Fibroblast of the conjunctiva (primary cell): ENCODE measurements at regions not wholly inside any gene's neighbourhood (a gene's known extent, or its start where the extent isn't known, plus 50 kb on each side); places are given as distances from the start of the nearest gene placed in this dataset.

Source experiments
- DNase-seq: peaks from one replicate; pipeline ENCODE4 v3.0.0-alpha.2; 2010; ENCODE audit warnings: low read depth

DNA sequence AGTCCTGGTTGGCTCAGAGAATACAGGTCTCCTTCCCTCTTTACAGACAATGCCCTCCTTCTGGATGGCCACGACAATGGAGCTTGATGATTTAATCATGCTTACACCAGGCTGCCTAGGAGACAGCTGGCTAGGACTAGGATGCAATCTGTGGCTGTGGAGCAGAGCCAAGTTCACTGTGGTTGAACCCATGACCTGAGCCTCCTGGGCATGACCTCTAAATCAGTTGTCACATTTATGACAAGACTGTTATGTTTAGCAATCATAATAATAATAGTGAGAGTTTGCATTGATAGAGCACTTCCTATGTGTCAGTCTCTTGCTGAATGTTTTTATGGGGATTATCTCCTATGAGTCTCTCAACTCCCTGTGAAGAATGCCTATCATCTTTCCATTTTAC, 244.1 kb downstream of the ICOS start:
- DNase-seq: no peak

DNA sequence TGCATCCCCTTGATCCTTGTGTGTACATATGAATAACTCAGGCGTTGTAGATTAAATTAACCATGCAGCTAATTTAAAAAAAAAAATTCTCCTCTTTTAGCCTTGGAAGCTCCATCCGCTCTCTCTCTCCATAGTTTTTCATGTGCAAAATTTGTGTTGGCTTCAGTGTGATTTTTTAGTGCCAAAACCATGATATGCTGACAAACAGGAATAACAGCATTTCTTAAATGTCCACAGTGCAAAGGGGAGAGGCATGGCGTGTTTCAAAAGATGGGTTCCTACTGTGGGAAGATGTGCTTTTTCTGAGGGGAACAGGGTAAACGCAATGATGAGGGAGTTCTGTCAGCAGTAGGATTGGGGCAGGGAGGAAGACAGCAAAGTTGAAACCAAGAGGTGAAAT, 247.0 kb downstream of the ICOS start:
- DNase-seq: no peak

DNA sequence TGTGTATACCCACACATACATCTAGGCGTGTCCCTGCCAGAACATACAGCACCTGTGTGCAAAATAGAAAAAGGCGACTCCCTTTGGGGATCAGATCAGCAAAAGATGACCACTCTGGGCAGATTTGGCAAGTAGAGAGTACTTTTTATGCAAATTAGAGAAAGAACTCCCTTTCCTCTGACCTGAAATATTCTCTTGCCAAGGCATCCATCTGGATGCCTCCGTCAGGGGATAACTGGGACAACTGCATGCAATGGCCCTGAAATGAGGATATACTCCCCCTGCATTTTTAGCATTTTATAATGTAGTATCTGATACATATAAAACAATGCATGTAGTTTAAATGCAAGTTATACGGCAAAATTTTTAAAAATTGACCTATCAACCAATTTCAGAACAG, 247.7 kb downstream of the ICOS start:
- no peak for DNase-seq

DNA sequence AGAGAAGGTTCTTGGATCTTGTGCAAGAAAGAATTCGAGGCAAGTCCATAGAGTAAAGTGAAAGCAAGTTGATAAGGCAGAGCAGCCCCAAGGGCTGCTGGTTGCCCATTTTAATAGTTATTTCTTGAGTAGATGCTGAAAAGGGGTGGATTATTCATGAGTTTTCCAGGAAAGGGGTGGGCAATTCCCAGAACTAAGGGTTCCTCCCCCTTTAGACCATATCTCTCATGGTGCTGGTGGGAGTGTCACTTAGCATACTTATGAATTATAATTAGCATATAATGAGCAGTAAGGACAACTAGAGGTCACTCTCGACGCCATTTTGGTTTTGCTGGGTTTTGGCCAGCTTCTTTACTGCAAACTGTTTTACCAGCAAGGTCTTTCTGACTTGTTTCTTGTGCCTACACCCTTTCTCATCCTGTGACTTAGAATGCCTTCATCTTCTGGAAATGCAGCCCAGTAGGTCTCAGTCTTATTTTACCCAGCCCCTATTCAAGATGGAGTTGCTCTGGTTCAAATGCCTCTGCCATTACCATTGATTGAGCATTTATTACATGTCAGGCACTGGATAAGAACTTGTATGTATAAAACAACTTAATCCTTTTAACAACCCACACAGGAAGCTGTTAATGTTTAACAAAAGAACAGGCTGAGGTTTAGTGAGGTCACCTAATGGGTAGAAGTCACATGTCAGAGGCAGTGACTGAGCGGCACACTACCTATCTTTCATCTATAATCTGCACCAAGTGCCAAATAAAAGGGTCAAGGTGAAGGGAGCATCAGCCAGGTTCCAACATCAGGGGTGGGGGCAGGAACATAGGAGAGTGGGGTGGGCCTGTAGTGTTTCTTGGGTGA, 250.9 kb downstream of the ICOS start:
- no peak for DNase-seq

DNA sequence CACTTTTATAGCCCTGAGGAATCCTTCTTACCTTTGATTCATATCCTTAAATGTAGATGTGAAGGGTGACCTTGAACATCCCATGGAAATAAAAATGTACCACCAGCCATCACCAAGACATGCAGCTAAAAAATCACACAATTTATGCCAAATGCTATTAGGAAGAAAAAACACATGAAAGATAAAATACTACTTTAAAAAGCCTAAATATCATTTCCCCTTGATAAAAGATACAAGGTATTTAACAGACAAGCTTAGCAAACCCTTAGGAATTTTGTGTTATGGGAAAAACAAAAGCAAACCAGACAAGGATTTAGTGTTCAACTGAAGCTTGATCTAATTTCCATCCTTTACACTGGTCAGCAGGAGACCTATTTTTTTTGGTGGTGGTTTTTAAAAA, 255.0 kb downstream of the ICOS start:
- no peak for DNase-seq

DNA sequence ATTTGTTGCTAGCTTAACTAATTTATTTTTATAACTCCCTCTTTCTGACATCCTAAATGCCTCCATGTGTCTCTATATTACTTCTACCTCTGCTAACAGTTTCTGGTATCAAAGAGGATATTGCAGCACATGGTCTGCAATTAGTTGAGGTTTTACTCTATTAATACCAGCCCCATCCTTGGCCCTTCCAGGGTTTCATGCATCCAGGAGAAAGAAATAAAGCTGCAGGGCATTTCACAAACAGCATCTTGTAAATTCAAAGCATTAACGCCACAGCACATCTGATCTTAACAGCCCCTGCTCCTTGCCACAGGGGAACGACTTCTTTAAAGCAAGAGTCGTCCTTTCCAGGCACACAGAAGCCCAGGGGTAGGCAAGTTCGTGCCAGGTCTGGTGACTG, 258.9 kb downstream of the ICOS start:
- DNase-seq: no peak

DNA sequence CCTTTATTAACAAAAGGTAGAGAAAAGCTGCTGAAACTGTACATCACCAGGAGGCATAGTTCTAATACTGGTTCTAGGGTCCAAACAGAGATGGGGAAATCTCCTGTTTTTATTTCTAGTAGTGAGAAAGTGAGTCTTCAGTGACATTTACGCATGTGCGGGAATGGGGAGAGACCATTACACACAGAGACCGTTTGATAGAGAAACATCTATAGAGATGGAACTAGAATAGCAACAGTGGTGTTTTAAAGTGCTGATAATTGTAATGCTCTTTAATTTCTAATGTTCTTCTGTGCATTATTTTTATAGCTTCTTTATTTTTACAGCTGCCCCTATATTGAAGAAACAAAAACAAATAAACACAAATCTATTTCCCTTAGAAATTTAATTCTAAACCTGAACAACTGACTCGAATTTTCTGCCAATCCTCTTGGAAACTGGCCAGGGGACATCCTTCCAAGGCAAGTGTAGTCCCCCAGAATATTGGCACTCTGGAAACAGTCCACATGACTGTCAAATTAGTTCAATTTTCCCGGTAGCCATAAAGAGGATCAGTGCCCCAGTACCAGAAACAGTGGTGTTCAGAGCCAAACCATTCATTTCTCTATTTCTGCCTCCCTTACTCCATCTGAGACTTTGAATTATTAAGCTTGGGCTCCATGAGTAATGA, 260.9 kb downstream of the ICOS start:
- DNase-seq: no peak

DNA sequence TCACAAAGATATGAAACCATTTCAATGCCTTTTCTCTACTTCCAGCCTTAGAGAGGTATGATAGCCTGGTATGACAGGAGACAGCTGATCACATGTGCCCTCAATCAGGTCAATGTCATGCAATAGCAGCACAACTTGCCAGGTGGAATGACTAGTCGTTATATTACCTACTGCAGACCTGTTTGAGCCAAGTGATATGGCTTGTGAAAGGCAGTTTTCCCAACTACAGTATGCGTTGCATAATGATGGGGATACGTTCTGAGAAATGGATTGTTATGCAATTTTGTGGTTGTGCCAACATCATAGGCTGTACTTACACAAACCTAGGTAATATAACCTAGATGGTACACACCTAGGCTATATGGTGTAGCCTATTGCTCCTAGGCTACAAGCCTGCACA, 262.8 kb downstream of the ICOS start:
- DNase-seq: no peak

DNA sequence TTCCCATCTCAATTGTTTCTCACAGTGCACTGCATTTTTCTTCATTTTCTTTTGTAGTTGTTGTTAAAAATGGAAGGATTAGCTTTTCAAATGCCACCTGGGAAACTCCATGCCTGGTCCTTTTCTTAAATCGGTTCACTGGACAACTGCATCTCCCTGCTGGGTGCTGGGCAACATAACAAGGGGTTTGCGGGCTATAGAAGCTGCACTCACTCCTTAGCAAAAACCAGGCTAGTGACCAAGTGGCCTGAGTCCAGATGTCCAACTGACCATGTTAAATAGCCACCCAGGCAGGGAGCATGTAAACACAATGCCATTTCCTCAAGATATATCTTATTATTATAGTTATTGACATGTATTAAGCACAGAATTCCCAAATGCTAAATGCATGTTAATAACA, 264.9 kb downstream of the ICOS start:
- DNase-seq: no peak

DNA sequence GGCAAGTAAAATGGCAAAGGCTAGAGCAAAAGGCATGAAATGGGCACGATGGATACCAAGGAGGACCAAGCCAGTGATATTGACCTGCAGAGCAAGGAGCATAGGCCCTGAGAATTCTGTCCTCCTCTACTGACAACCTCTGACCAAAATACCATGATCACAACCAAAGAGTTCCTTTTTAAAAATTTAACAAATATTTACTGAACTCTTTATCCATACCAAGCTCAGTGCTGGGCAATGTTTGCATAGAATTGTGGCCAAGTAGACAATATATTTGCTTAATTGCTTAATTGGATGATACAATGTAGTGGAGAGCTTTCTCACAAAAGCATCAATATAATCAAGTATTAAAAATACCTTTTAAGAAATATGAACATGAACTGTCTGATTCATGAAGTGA, 265.7 kb downstream of the ICOS start:
- no peak for DNase-seq

DNA sequence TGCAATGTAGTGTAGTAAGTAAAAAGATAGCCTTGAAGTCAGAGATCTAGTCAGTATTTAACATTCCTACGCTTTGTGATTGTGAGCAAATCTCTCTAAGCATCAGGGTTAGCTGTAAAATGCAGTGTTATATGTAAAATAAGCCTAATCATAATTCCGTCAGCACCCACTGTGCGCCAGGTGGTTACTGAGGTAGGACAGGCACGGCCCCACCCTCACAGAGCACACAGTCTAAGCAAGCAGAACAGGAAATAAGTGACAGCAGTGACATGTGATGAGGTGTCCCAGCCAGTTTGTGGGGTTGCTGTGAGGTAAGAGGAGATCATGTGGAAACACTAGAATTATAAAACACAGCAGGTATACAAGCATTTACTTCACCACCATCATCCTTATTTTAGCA, 267.1 kb downstream of the ICOS start:
- DNase-seq: no peak

DNA sequence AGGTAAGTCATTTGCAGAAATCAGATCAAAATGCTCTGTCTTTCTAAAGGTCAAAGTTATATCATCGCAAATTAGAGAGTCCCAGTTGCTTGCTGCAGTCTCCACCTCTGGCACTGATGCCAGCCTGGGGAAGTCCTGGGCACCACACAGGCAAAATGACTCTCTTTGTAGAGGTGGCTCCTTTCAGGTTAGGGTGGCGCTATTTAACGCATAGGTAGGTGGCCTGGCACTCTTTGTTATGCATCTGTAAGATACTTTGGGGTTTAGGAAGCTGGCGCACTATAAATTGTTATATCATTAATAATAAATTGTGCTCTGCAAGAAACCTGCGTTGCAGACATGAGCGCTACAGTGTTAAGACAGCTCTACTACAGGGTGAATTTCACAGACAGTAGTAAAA, 268.5 kb downstream of the ICOS start:
- no peak for DNase-seq

DNA sequence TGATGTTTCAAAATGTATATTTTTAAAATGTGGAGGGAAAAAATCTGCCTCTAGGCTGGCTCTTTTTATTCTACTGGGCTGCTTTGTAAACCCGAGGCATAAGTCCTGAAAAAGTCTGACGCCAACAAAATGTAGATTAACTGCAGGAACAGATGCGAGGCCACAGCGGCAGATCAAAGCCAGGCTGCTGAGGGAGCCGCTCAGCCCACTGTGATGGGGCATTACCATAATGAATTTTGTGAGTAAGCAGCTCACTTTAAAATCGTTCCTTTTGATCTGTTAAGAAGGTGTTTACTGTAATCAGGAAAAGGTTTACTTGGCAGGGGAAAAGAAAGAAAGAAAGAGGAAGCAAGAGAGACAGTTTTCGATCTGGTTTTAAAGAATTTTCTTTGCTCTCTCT, 269.0 kb downstream of the ICOS start:
- no peak for DNase-seq

DNA sequence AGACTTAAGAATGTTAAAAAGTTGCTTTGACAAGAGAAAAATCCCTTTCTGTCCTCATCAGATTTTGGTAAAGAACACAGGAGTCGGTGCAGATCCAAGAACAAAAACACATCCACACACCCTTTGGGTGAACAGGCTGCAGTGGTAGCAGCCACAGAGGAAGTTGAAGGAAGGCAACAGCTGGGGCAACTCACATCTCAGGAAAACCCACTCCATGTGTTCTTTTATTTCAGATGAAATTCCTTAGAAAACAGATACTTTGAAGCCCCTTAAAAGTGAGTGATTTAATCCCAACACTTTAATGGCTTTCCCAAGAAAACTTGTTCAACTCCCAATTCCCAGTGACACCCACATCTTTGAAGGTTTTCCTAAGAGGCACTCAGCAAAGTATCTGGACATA, 271.3 kb downstream of the ICOS start:
- no peak for DNase-seq

DNA sequence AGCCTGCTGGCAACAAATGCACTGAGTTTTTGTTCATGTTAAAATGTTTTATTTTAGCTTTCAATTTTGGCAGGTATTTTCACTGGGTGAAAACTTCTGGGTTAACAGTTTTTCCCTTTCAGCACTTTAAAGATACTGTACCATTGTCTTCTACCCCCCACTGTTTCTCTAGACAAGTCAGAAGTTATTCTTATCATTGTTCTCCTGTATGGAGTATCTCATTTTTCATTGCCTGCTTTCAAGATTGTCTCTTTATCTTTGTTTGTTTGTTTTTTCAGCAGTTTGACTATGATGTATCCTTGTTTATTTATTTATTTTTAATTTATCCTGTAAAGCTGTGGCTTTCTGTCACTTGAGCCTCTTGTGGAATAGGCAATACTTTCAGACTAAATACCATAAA, 277.0 kb downstream of the ICOS start:
- DNase-seq: no peak

DNA sequence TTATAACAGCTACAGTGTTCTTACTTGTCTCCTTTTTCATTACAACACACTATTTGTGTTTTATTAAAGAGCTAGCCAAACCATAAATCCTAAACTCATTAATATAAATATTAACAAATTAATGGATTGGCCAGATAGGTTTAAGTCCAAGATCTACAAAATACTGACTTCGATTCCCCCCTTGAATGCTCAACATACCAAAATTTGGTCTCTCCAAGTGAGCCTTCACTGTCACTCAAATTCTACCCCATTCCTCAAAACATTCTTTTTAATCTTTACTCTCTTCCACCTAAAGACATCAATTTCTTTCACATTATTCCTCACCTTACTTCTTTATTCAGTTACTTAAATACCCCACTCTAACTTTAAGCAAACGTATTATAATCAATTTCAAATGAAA, 281.5 kb downstream of the ICOS start:
- no peak for DNase-seq

DNA sequence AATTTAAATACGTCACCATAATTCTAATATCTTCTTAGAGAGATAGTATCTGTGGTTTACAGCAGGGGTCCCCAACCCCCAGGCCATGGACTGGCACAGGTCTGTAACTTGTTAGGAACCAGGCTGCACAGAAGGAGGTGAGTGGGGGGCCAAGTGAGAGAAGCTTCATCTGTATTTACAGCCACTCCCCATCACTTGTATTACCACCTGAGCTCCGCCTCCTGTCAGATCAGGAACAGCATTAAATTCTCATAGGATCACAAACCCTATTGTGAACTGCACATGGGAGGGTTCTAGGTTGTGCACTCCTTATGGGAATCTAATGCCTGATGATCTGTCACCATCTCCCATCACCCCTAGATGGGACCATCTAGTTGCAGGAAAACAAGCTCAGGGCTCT, 282.6 kb downstream of the ICOS start:
- no peak for DNase-seq

DNA sequence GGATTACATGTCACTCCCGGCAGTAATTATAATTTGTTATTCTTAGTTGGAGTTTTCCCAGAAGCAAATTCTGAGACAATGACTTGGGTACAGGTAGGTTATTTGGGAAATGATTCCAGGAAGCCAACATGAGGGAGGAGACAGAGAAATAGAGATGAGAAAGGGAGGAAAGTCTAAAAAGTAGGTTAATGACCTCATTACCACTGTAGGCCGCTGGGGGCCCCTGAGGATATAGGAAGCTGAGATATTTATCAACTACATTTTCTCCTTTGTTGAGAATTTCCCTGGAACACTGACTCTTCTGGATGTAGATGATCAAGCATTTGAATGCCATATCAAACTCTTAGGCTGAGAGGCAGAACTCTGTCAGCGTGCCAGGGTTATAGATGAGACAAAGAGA, 284.3 kb downstream of the ICOS start:
- DNase-seq: no peak

DNA sequence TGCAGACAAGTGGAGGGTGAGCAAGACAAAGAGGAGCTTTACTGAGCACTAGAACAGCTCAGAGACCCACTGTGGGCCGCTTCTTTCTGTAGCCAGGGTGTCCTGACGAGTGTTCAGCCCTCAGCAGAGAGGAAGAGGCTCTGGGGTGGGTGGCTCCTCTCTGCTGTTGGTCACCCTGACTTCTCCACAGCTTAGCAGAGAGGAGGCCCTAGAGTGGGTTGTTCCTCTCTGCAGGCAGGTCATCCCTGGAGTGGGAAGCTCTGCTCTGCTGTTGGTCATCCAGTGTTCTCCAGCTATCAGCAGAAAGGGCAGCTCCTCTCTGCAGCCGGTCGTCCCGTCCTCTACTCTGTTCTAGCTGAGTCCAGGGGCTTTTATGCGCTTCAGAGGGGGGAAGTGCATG, 286.5 kb downstream of the ICOS start:
- no peak for DNase-seq

DNA sequence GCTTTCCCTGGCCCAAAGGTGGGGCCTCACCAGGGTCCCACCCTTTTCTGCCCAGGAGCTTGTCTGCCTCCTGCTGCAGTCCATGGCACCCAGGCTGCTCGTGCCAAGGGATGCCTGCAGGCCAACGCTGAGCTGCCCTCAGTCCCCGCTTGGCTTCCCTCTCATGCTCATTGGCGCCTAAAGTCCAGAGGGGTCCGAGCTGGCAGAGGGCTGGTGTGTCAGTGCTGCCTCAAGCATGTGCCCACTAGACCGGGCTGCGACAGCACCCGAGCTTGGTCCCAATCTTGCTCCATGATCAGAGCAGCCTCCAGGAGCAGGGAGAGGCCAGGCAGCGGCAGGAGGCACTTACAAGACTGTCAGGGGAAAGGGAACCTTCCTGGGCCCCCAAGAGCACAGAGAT, 287.0 kb downstream of the ICOS start:
- DNase-seq: no peak

DNA sequence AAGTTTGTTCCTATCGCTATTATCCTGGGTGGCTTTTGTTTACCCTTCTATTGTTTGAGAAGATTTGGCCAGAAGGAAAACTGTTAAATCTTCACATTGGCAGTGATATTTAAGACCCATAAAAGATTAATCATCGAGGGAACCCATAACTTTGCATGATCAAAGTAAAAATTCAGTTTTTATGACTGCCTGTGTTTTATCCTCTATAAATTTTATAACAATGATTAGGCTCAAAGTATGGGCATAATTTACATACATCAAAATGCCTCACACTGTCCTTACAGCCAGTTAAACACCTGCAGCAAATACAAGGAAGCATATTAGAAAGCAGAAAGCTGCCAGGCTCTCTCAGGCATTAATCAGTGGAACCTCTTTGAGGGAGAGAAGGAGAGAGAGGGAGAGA, 289.1 kb downstream of the ICOS start:
- DNase-seq: no peak

DNA sequence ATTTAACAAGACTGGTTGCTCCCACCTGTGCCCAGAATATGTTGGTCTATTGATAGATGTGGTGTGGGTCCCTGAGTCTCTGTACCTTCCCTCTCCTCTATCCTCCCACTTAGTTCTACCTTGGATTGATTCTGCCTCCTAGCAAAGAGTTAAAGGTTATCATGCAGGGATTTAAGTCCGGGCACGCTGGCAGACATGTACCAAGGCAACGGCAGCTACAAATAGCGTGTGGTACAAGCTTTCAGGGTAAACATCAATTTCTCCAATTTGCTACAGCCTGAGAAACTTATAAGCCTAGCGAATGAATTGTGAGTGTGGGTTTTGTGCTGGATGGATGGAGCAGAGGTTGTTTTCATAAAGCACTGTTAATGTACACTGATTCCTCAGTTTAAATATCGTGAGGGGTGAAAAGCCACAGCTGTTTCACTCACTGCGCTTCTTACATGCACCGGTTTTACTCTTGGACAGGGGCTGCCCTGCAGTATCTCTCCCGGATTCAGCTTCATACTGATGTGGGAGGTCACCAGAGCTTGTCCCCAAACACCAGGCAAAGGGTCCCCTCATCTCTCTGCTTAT, 289.8 kb downstream of the ICOS start:
- no peak for DNase-seq

DNA sequence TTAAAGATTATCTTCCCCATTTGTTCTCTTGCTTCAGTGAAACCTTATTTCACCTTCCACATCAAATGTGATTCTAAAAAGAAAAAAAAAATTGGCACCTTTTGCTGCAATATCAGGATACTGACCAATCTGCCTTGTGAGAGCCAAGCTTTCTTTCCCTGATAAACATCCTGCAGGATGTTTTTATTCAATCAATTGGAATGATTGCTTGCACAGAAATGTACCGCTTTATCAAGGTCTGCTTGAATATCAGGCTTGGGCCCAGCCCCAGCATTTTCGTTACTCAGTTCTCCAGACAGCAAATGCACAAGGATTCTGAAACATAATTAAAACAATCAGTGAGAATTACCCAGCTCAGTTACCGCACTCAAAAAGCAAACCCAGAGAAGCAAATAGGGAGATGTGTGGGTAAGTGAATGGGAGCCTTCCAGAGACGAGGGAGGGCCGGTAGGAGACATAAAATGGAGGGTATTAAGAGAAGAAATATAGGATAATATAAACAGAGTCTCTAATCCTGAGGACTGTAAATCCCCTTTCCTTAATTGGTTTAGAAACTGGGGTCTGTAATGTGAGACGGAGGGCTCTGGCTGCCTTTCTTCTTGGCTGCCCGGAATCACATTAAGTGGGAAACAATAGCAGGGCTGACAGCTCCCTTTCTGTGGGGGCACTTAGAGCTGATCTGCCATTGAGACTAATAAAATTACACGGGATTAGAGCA, 291.8 kb downstream of the ICOS start:
- no peak for DNase-seq
